K562 (cell line): ENCODE measurements at regions not wholly inside any gene's neighbourhood (a gene's known extent, or its start where the extent isn't known, plus 50 kb on each side); places are given as distances from the start of the nearest gene placed in this dataset.
A peak's percentile ranks its signal among the peaks of the same experiment; 100 is the strongest.
"Not testable (repeated sequence)": the region's sequence is repeated elsewhere in the genome, so short reads cannot be mapped to it uniquely, and the experiment has no call there.

Experiments used
- ATAC-seq: fragments of 200-7000 bp; cut with Tn5 transposase; 3 replicates; pipeline ENCODE4 v1.9.1; 2020; ENCODE audit warnings: moderate library complexity
- BruUV-seq: library from RNA; stranded (reverse); fragments of 400-500 nt; replicated peaks from 2 replicates; lab custom pipeline; 2021; lab: Mats Ljungman, UMichigan
- CTCF ChIA-PET: fragments of 300-600 bp; formaldehyde crosslinking; extraction: SDS; loops from one replicate; lab custom pipeline; 2021; ENCODE audit warnings: low intra/inter-chr PET ratio; lab: Yijun Ruan, JAX
- POLR2A ChIA-PET: fragments of 300-600, 350-650 bp; sonication (Branson Sonifier 250); formaldehyde crosslinking; extraction: SDS; loops from one replicate; lab custom pipeline; 2021; ENCODE audit warnings: antibody characterized with exemption, inconsistent platforms; lab: Yijun Ruan, JAX
- DNase-seq, 4 experiments: peaks; one replicate each; pipeline versions ENCODE4 v3.0.0 to v3.0.0-alpha.2; 2011 to 2018; ENCODE audit warnings: low spot score in 3 of 4, mixed read lengths in 3 of 4; ENCODE audit errors: extremely low read depth in 1 of 4
- FAIRE-seq: peaks from 2 replicates; lab custom pipeline; 2011; peaks lifted over from hg19 to GRCh38; lab: Jason Lieb, UNC
- H2AFZ ChIP-seq: 2 replicates; pipeline ENCODE4 v1.6.0; 2011; ENCODE audit warnings: low read depth, low read length, control low read depth, inconsistent platforms
- H3K27ac ChIP-seq: fragments of 200-600 bp; 3 replicates; pipeline ENCODE4 v1.8.0; 2011; ENCODE audit warnings: low read depth, mild to moderate bottlenecking, control low read depth, inconsistent platforms, low read length, moderate library complexity, mixed read lengths; ENCODE audit errors: extremely low read depth
- H3K27me3 ChIP-seq, 2 experiments: fragments of 300-600 bp in 1 of 2; 2 replicates in 1 of 2; 3 replicates in 1 of 2; pipeline versions ENCODE4 v1.6.0 to v1.8.0; 2011; ENCODE audit warnings: inconsistent platforms in 2 of 2, low read length in 2 of 2, mild to moderate bottlenecking in 1 of 2, mixed read lengths in 1 of 2, moderate library complexity in 1 of 2; ENCODE audit not compliant: control insufficient read depth in 2 of 2, insufficient read depth in 2 of 2
- H3K36me3 ChIP-seq: fragments of 300-600 bp; 3 replicates; pipeline ENCODE4 v1.8.0; 2011; ENCODE audit warnings: mild to moderate bottlenecking, low read length, inconsistent platforms; ENCODE audit not compliant: control insufficient read depth, insufficient read depth
- H3K4me1 ChIP-seq, 2 experiments: fragments of 200-600 bp in 1 of 2; replicated peaks in 1 of 2; 2 replicates in 1 of 2; 3 replicates in 1 of 2; pipeline versions ENCODE4 v1.5.1 to v1.8.0; 2011; ENCODE audit warnings: inconsistent platforms in 2 of 2, low read length in 2 of 2, mild to moderate bottlenecking in 1 of 2, mixed read lengths in 1 of 2, moderate library complexity in 1 of 2; ENCODE audit not compliant: control insufficient read depth in 2 of 2, insufficient read depth in 2 of 2
- H3K4me2 ChIP-seq: 2 replicates; pipeline ENCODE4 v1.6.1; 2011; ENCODE audit warnings: low read length, control low read depth, inconsistent platforms, mixed read lengths; ENCODE audit not compliant: insufficient read depth
- H3K4me3 ChIP-seq: fragments of 200-600 bp; sonication (generic), shearing (Covaris generic); 2 replicates; pipeline ENCODE4 v1.5.1; 2016; ENCODE audit warnings: control low read depth, inconsistent platforms
- H3K79me2 ChIP-seq: fragments of 200-600 bp; 3 replicates; pipeline ENCODE4 v1.8.0; 2011; ENCODE audit warnings: low read length, inconsistent platforms; ENCODE audit not compliant: control insufficient read depth, insufficient read depth
- H3K9ac ChIP-seq, 2 experiments: 2 replicates each; pipeline versions ENCODE4 v1.6.0 to v1.6.1; 2011; ENCODE audit warnings: low read depth in 2 of 2, low read length in 2 of 2, control low read depth in 1 of 2, inconsistent platforms in 1 of 2, mild to moderate bottlenecking in 1 of 2, mixed read lengths in 1 of 2; ENCODE audit not compliant: insufficient read depth in 1 of 2
- H3K9me1 ChIP-seq: one replicate; pipeline ENCODE4 v1.6.0; 2011; ENCODE audit warnings: inconsistent platforms, mild to moderate bottlenecking, low read length, moderate library complexity; ENCODE audit not compliant: control insufficient read depth, insufficient read depth
- H3K9me3 ChIP-seq: replicated peaks from 2 replicates; pipeline ENCODE4 v1.5.1; 2011; ENCODE audit warnings: low read depth, low read length, inconsistent platforms; ENCODE audit not compliant: control insufficient read depth, insufficient read depth
- H4K20me1 ChIP-seq: replicated peaks from 2 replicates; pipeline ENCODE4 v1.6.1; 2011; ENCODE audit warnings: low read length, inconsistent platforms, mixed read lengths; ENCODE audit not compliant: control insufficient read depth, insufficient read depth
- ATF3 ChIP-seq, 2 experiments: fragments of 450-650 bp in 1 of 2; sonication (generic) in 1 of 2; formaldehyde crosslinking in 1 of 2; IDR thresholded peaks in 1 of 2; conservative IDR thresholded peaks in 1 of 2; 2 replicates each; pipeline versions ENCODE4 v1.6.1 to v1.8.1; 2016 to 2023; ENCODE audit warnings: mild to moderate bottlenecking in 2 of 2, moderate library complexity in 2 of 2, inconsistent platforms in 1 of 2, missing genetic modification reagents in 1 of 2
- CEBPG ChIP-seq, 3 experiments: fragments of 200-800 bp in 1 of 3; sonication (Bioruptor generic) in 1 of 3; sonication (generic) in 1 of 3; formaldehyde crosslinking in 1 of 3; IDR thresholded peaks in 2 of 3; conservative IDR thresholded peaks in 1 of 3; 2 replicates each; pipeline versions ENCODE4 v1.6.1 to v1.8.0; 2016 to 2022; ENCODE audit warnings: missing compliant biosample characterization in 2 of 3, missing genetic modification characterization in 2 of 3, mild to moderate bottlenecking in 1 of 3, missing genetic modification reagents in 1 of 3
- SIX5 ChIP-seq, 2 experiments: IDR thresholded peaks; 2 replicates each; pipeline ENCODE4 v1.6.1; 2011; ENCODE audit warnings: low read length in 2 of 2, borderline replicate concordance in 1 of 2, low read depth in 1 of 2, mild to moderate bottlenecking in 1 of 2, moderate library complexity in 1 of 2; ENCODE audit not compliant: insufficient read depth in 1 of 2
- ZFX ChIP-seq: sonication (generic); formaldehyde crosslinking; IDR thresholded peaks from 2 replicates; pipeline ENCODE4 v1.8.0; 2022; ENCODE audit warnings: mild to moderate bottlenecking, missing genetic modification reagents, moderate library complexity
- ZNF449 ChIP-seq: fragments of 250-450 bp; sonication (Bioruptor Pico); IDR thresholded peaks from 2 replicates; pipeline ENCODE4 v1.8.0; 2022; ENCODE audit warnings: moderate library complexity, mild to moderate bottlenecking, inconsistent platforms
- WGBS: fragments of 100-300 bp; shearing (Covaris generic); methylation state at CpG from one replicate; pipeline ENCODE4 v1.1.6; 2016; ENCODE audit warnings: low coverage, mixed read lengths; ENCODE audit not compliant: insufficient coverage; ENCODE audit errors: missing lambda C conversion rate; 5-methylcytosine and 5-hydroxymethylcytosine counted together
- in situ Hi-C: fragments of 300-500 bp; cut with MboI; formaldehyde crosslinking; loops from 4 replicates; pipeline ENCODE4 v1.15.0; 2018; ENCODE audit warnings: inconsistent platforms, mixed read lengths
- intact Hi-C: fragments of 100-400 bp; cut with micrococcal nuclease; formaldehyde crosslinking; loops from 2 replicates; pipeline ENCODE4 v1.14.2; 2022

GRCh38 chrX:44657718-44658246 is 115.1 kb upstream of the FUNDC1 start:
- CTCF ChIA-PET; FAIRE-seq; in situ Hi-C loops; H3K79me2 ChIP-seq; H3K4me1 ChIP-seq; H3K9ac ChIP-seq; intact Hi-C loops; H3K4me3 ChIP-seq; H3K27ac ChIP-seq; H3K9me3 ChIP-seq; BruUV-seq; H3K4me2 ChIP-seq; H2AFZ ChIP-seq; H3K36me3 ChIP-seq; POLR2A ChIA-PET; DNase-seq; H3K9me1 ChIP-seq; ATAC-seq; H3K27me3 ChIP-seq; H4K20me1 ChIP-seq; TF ChIP-seq ATF3 (CRISPR knock-in tag; conservative IDR thresholded peaks at IDR 0.05); CEBPG (CRISPR knock-in tag; IDR thresholded peaks at IDR 0.05): not testable (repeated sequence)
- TF ChIP-seq ATF3 (IDR thresholded peaks at IDR 0.05) (peak; percentile 59), CEBPG (tag; conservative IDR thresholded peaks at IDR 0.05 in 1 of 2, IDR thresholded peaks at IDR 0.05 in 1 of 2) (peak in 1 of 2 experiments; percentile 32; a peak in 1 of 4 replicates)
- WGBS, result 48% methylated on average over 4 of the region's 5 CpGs

GRCh38 chrX:44651358-44651757 is 108.7 kb upstream of the FUNDC1 start:
- POLR2A ChIA-PET, result interaction anchor here (1.1 kb wide), 1 partner anchor 21 kb away, joined by 3 read pairs; no protein-coding TSS in a partner anchor
- Histone ChIP-seq H3K9me1 (no peaks in the 10 kb centered on the region), H3K4me3 (no peak overlapping the region), H3K36me3 (no peaks in the 10 kb centered on the region), H2AFZ (no peak overlapping the region), H3K27me3 (no peaks in the 10 kb centered on the region), H3K27ac (no peak overlapping the region), H3K9me3 (no peaks in the 10 kb centered on the region), H3K79me2 (no peaks in the 10 kb centered on the region), H3K9ac (no peak overlapping the region), H3K4me2 (no peak overlapping the region), H4K20me1 (no peaks in the 10 kb centered on the region), H3K4me1 (no peaks in the 10 kb centered on the region; a peak in 1 of 5 replicates)
- DNase-seq (peak in 1 of 4 experiments; percentile 3), ATAC-seq (no peak), FAIRE-seq (no peak)
- intact Hi-C loops, result no loop called here
- BruUV-seq, result no TSS peak
- in situ Hi-C loops, result no loop called here
- CTCF ChIA-PET, result no interaction called here
- 22% methylated on average over 2 of the region's 2 CpGs for WGBS
- TF ChIP-seq ZFX, result no peak
- TF ChIP-seq SIX5 (IDR thresholded peaks at IDR 0.05; ENCODE audit: borderline replicate concordance in 1 of 2, insufficient read depth in 1 of 2, low read depth in 1 of 2, low read length in 2 of 2), result peak; percentile 35 to 45; a peak in 1 of 4 replicates
- no peak for TF ChIP-seq ZNF449 (CRISPR knock-in tag)
